GM23338 (cell line): ENCODE measurements at regions not wholly inside any gene's neighbourhood (a gene's known extent, or its start where the extent isn't known, plus 50 kb on each side); places are given as distances from the start of the nearest gene placed in this dataset.

ENCODE experiments used
- ATAC-seq: fragments of 200-7000 bp; cut with Tn5 transposase; 3 replicates; pipeline ENCODE4 v1.9.1; 2020
- DNase-seq: peaks from one replicate; pipeline ENCODE4 v3.0.0-alpha.2; 2015; ENCODE audit warnings: low spot score
- H2AFZ ChIP-seq: fragments of 200-600 bp; sonication (generic); 2 replicates; pipeline ENCODE4 v1.8.0; 2016; ENCODE audit warnings: antibody characterized with exemption, mild to moderate bottlenecking, moderate library complexity
- H3F3A ChIP-seq: fragments of 200-600 bp; sonication (generic); replicated peaks from 2 replicates; pipeline ENCODE4 v1.8.0; 2017; ENCODE audit warnings: antibody characterized with exemption, mixed run types, low read depth
- H3K27ac ChIP-seq: fragments of 200-600 bp; sonication (generic); 2 replicates; pipeline ENCODE4 v1.6.1; 2016; ENCODE audit warnings: low read depth
- H3K27me3 ChIP-seq: fragments of 200-600 bp; sonication (generic); 2 replicates; pipeline ENCODE4 v1.8.0; 2016; ENCODE audit warnings: mild to moderate bottlenecking, mixed run types, moderate library complexity; ENCODE audit not compliant: insufficient read depth
- H3K36me3 ChIP-seq: fragments of 200-600 bp; sonication (generic); 2 replicates; pipeline ENCODE4 v1.8.0; 2016; ENCODE audit warnings: mild to moderate bottlenecking; ENCODE audit not compliant: insufficient read depth
- H3K4me1 ChIP-seq: fragments of 200-600 bp; sonication (generic); 2 replicates; pipeline ENCODE4 v1.8.0; 2016; ENCODE audit warnings: mild to moderate bottlenecking, moderate library complexity; ENCODE audit not compliant: insufficient read depth
- H3K4me2 ChIP-seq: fragments of 200-600 bp; sonication (generic); 2 replicates; pipeline ENCODE4 v1.7.1; 2017; ENCODE audit warnings: mixed run types
- H3K4me3 ChIP-seq: fragments of 200-600 bp; sonication (generic); 2 replicates; pipeline ENCODE4 v1.6.1; 2016; ENCODE audit warnings: mixed run types
- H3K79me2 ChIP-seq: fragments of 200-600 bp; sonication (generic); replicated peaks from 2 replicates; pipeline ENCODE4 v1.8.0; 2017; ENCODE audit warnings: mild to moderate bottlenecking; ENCODE audit not compliant: insufficient read depth
- H3K9me2 ChIP-seq: fragments of 200-600 bp; sonication (generic); 2 replicates; pipeline ENCODE4 v1.8.0; 2017; ENCODE audit not compliant: insufficient read depth
- H4K20me1 ChIP-seq: fragments of 200-600 bp; sonication (generic); replicated peaks from 2 replicates; pipeline ENCODE4 v1.8.0; 2017; ENCODE audit warnings: mild to moderate bottlenecking; ENCODE audit not compliant: insufficient read depth
- H3K27ac Mint-ChIP-seq: 2 replicates; pipeline ENCODE4 v1.8.0; 2020; ENCODE audit warnings: inconsistent platforms, mild to moderate bottlenecking, moderate library complexity, mixed read lengths
- H3K27me3 Mint-ChIP-seq: 3 replicates; pipeline ENCODE4 v1.8.0; 2022; ENCODE audit warnings: low read depth, mild to moderate bottlenecking, moderate library complexity, mixed read lengths, inconsistent platforms; ENCODE audit not compliant: insufficient read depth, poor library complexity
- H3K36me3 Mint-ChIP-seq: 3 replicates; pipeline ENCODE4 v1.8.0; 2021; ENCODE audit warnings: low read depth, mild to moderate bottlenecking, inconsistent platforms, moderate library complexity, mixed read lengths
- H3K4me1 Mint-ChIP-seq: 3 replicates; pipeline ENCODE4 v1.8.0; 2020; ENCODE audit warnings: mild to moderate bottlenecking, inconsistent platforms, mixed read lengths
- H3K4me3 Mint-ChIP-seq: 3 replicates; pipeline ENCODE4 v1.8.0; 2021; ENCODE audit warnings: moderate library complexity, mild to moderate bottlenecking, inconsistent platforms, mixed read lengths
- H3K9me3 Mint-ChIP-seq: 3 replicates; pipeline ENCODE4 v1.8.0; 2020; ENCODE audit warnings: moderate library complexity, mild to moderate bottlenecking, inconsistent platforms, mixed read lengths
- CTCF ChIP-seq, 2 experiments: fragments of 200-600 bp in 1 of 2; sonication (generic) in 1 of 2; conservative IDR thresholded peaks; 2 replicates each; pipeline versions ENCODE4 v1.5.1 to v1.6.1; 2016 to 2017; ENCODE audit warnings: antibody characterized with exemption in 2 of 2, low read depth in 2 of 2, mild to moderate bottlenecking in 2 of 2, moderate library complexity in 1 of 2
- ETS1 ChIP-seq: IDR thresholded peaks from 2 replicates; pipeline ENCODE4 v1.6.1; 2016; ENCODE audit warnings: antibody characterized with exemption
- EZH2 ChIP-seq: fragments of 200-600 bp; sonication (generic); IDR thresholded peaks from one replicate; pipeline ENCODE4 v1.8.0; 2017; ENCODE audit warnings: antibody characterized with exemption, mild to moderate bottlenecking, low read depth; ENCODE audit not compliant: unreplicated experiment
- EZH2phosphoT487 ChIP-seq: fragments of 200-600 bp; sonication (generic); IDR thresholded peaks from one replicate; pipeline ENCODE4 v1.8.1; 2018; ENCODE audit warnings: antibody characterized with exemption; ENCODE audit not compliant: unreplicated experiment
- JUNB ChIP-seq: IDR thresholded peaks from one replicate; pipeline ENCODE4 v1.6.1; 2016; ENCODE audit warnings: antibody characterized with exemption; ENCODE audit not compliant: unreplicated experiment
- NANOG ChIP-seq: IDR thresholded peaks from 2 replicates; pipeline ENCODE4 v1.6.1; 2016; ENCODE audit warnings: antibody characterized with exemption, borderline replicate concordance
- POLR2AphosphoS5 ChIP-seq: IDR thresholded peaks from 2 replicates; pipeline ENCODE4 v1.6.1; 2016; ENCODE audit warnings: antibody characterized with exemption, low read depth
- REST ChIP-seq: IDR thresholded peaks from one replicate; pipeline ENCODE4 v1.6.1; 2018; ENCODE audit warnings: antibody characterized with exemption; ENCODE audit not compliant: unreplicated experiment
- STAT1 ChIP-seq: IDR thresholded peaks from one replicate; pipeline ENCODE4 v1.6.1; 2016; ENCODE audit warnings: antibody characterized with exemption; ENCODE audit not compliant: unreplicated experiment
- ZNF114 ChIP-seq: fragments of 250-450 bp; sonication (Bioruptor Pico); IDR thresholded peaks from 2 replicates; pipeline ENCODE4 v1.5.0; 2020; ENCODE audit warnings: mild to moderate bottlenecking, moderate library complexity
- ZNF331 ChIP-seq: fragments of 250-450 bp; sonication (Bioruptor Pico); IDR thresholded peaks from 2 replicates; pipeline ENCODE4 v1.5.0; 2020; ENCODE audit warnings: low read depth, mild to moderate bottlenecking, moderate library complexity
- ZNF462 ChIP-seq: fragments of 250-450 bp; sonication (Bioruptor Pico); IDR thresholded peaks from 2 replicates; pipeline ENCODE4 v1.5.0; 2020; ENCODE audit warnings: mild to moderate bottlenecking, moderate library complexity

GRCh38 chr1:88519156-88519555 is 164.9 kb upstream of the PKN2 start:
- TF ChIP-seq ZNF114 (CRISPR knock-in tag) (no peak), ETS1 (no peak), JUNB (no peak), POLR2AphosphoS5 (no peak), REST (no peak), STAT1 (no peak), EZH2phosphoT487 (no peak), CTCF (conservative IDR thresholded peaks at IDR 0.05; ENCODE audit: low read depth in 2 of 2) (no peak), EZH2 (no peak), NANOG (no peak), ZNF462 (CRISPR knock-in tag) (no peak), ZNF331 (CRISPR knock-in tag) (no peak)
- DNase-seq, result no peak
- Histone ChIP-seq H3F3A (no peaks in the 10 kb centered on the region), H3K4me3 (no peak overlapping the region), H3K4me2 (no peak overlapping the region), H3K27ac (no peak overlapping the region), H3K36me3 (no peaks in the 10 kb centered on the region), H3K79me2 (no peaks in the 10 kb centered on the region), H3K4me1 (no peaks in the 10 kb centered on the region), H3K27me3 (no peaks in the 10 kb centered on the region), H2AFZ (peak overlapping the region; percentile 78; the same call in 1 of the 2 replicates), H4K20me1 (no peaks in the 10 kb centered on the region), H3K9me2 (no peaks in the 10 kb centered on the region; the same call in none of the 2 replicates)
- no peak; the same call in 2 of the 3 replicates for ATAC-seq
- Mint-ChIP-seq H3K27me3 (no peaks in the 10 kb centered on the region), H3K4me1 (no peaks in the 10 kb centered on the region; the same call in 2 of the 3 replicates), H3K4me3 (no peak overlapping the region), H3K36me3 (no peaks in the 10 kb centered on the region), H3K27ac (peak overlapping the region; percentile 1; the same call in 1 of the 2 replicates), H3K9me3 (no peaks in the 10 kb centered on the region)
